ENCODE measurements at regions not wholly inside any gene's neighbourhood (a gene's known extent, or its start where the extent isn't known, plus 50 kb on each side); places are given as distances from the start of the nearest gene placed in this dataset.
"Not testable (repeated sequence)": the region's sequence is repeated elsewhere in the genome, so short reads cannot be mapped to it uniquely, and the experiment has no call there.

DNA sequence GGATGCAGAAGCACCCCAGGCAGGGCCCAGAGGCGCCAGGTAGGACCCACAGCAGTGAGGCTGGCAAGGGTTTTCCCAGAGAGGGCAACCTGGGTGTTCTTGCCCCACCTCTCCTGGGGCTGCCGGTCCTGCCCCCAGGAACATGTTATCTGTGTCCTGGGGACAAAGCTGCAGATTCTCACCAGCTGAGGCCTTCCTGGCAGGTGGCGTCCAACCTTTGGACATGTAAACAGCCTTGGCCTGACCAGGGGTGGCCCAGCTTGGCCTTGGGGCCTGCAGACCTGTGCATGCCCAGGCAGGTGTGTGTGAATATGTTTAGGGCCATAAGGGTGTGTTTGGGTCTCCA lies 101.8 kb upstream of the LARP1 start:
- Histone ChIP-seq H3K4me3 (ENCODE audit: low read length in 3 of 3) (no peak overlapping the region), H3K9ac (ENCODE audit: low read length in 3 of 3) (no peak overlapping the region), H3K27me3 (ENCODE audit: control insufficient read depth, insufficient read depth, low read length) (no peaks in the 10 kb centered on the region), H3K36me3 (ENCODE audit: control insufficient read depth in 2 of 3, insufficient read depth in 3 of 3, low read length in 3 of 3) (no peaks in the 10 kb centered on the region), H3K4me1 (ENCODE audit: control insufficient read depth in 2 of 3, insufficient read depth in 2 of 3, low read depth in 1 of 3, low read length in 3 of 3) (peaks cover 0 to 3% (median 0%) of the 10 kb centered on the region in 3 donors), H3K27ac (ENCODE audit: low read depth in 2 of 2, low read length in 2 of 2) (no peak overlapping the region), H3K9me3 (ENCODE audit: control insufficient read depth in 2 of 3, insufficient read depth in 1 of 3, low read length in 3 of 3) (no peaks in the 10 kb centered on the region)
- DNase-seq: no peak
- intact Hi-C loops (cut with DNase I): loop anchor here (5.0 kb wide), 1 partner anchor 159 kb away; no protein-coding TSS in a partner anchor
- FAIRE-seq: no peak
- TF ChIP-seq, protein P1, sequence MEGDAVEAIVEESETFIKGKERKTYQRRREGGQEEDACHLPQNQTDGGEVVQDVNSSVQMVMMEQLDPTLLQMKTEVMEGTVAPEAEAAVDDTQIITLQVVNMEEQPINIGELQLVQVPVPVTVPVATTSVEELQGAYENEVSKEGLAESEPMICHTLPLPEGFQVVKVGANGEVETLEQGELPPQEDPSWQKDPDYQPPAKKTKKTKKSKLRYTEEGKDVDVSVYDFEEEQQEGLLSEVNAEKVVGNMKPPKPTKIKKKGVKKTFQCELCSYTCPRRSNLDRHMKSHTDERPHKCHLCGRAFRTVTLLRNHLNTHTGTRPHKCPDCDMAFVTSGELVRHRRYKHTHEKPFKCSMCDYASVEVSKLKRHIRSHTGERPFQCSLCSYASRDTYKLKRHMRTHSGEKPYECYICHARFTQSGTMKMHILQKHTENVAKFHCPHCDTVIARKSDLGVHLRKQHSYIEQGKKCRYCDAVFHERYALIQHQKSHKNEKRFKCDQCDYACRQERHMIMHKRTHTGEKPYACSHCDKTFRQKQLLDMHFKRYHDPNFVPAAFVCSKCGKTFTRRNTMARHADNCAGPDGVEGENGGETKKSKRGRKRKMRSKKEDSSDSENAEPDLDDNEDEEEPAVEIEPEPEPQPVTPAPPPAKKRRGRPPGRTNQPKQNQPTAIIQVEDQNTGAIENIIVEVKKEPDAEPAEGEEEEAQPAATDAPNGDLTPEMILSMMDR (IDR thresholded peaks at IDR 0.05; ENCODE audit: borderline replicate concordance, extremely low read depth, insufficient read depth): no peak

DNA sequence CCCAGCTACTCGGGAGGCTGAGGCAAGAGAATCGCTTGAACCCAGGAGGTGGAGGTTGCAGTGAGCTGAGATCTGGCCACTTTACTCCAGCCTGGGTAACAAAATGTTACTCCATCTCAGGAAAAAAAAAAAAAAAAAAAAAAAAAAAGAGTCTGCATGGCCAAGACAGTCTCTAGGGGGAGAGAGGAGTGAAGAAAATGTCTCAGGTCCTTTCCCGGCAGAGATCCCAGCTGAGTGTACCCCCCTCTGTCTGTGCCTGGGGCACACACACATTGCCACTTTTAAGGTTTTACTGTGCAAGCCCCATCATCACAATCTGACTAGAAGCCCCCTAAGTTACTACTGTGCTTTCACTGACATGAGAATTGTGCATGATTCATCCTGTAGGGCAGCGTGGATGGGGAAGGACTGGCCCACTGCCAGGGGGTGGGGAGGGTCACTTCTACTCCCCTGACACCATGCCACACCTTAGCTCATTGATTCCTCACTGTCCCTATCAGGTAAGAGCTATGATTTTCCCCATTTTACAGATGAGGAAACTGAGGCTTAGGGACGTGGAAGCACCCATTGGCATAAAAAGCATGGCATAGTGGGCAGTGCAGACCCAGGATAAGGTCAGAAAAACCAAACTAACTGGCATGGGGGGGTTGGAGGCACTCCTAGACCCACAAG lies 102.3 kb upstream of the LARP1 start:
- no peak overlapping the region for H3K4me3 ChIP-seq (ENCODE audit: low read length in 3 of 3)
- intact Hi-C loops (cut with DNase I): loop anchor here (5.0 kb wide), 1 partner anchor 159 kb away; no protein-coding TSS in a partner anchor
- no peaks in the 10 kb centered on the region for H3K27me3 ChIP-seq (ENCODE audit: control insufficient read depth, insufficient read depth, low read length)
- FAIRE-seq: no peak
- no peak overlapping the region for H3K9ac ChIP-seq (ENCODE audit: low read length in 3 of 3)
- no peak overlapping the region for H3K27ac ChIP-seq (ENCODE audit: low read depth in 2 of 2, low read length in 2 of 2)
- no peaks in the 10 kb centered on the region for H3K36me3 ChIP-seq (ENCODE audit: control insufficient read depth in 2 of 3, insufficient read depth in 3 of 3, low read length in 3 of 3)
- peak in 1 of 5 donors; percentile 15 for DNase-seq
- H3K9me3 ChIP-seq (ENCODE audit: control insufficient read depth in 2 of 3, insufficient read depth in 1 of 3, low read length in 3 of 3): no peaks in the 10 kb centered on the region
- TF ChIP-seq, protein P1 (IDR thresholded peaks at IDR 0.05; ENCODE audit: borderline replicate concordance, extremely low read depth, insufficient read depth): no peak
- peaks cover 0 to 3% (median 1%) of the 10 kb centered on the region in 3 donors for H3K4me1 ChIP-seq (ENCODE audit: control insufficient read depth in 2 of 3, insufficient read depth in 2 of 3, low read depth in 1 of 3, low read length in 3 of 3)

DNA sequence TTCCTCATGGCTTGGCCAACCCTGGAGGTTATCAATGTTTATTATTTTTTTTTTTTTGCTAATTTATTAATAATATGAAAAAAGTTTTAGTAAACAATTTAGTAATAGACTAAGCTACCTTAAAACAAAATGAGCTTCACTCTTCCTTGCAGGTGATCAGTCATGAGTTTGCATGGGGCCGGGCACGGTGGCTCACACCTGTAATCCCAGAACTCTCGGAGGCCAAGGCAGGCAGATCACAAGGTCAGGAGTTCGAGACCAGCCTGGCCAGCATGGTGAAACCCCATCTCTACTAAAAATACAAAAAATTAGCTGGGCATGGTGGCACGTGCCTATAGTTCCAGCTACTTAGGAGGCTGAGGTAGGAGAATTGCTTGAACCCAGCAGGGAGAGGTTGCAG lies 103.4 kb upstream of the LARP1 start:
- H3K9ac ChIP-seq (ENCODE audit: low read length in 3 of 3); H3K4me3 ChIP-seq (ENCODE audit: low read length in 3 of 3); FAIRE-seq; H3K4me1 ChIP-seq (ENCODE audit: control insufficient read depth in 2 of 3, insufficient read depth in 2 of 3, low read depth in 1 of 3, low read length in 3 of 3); H3K27ac ChIP-seq (ENCODE audit: low read depth in 2 of 2, low read length in 2 of 2); H3K36me3 ChIP-seq (ENCODE audit: control insufficient read depth in 2 of 3, insufficient read depth in 3 of 3, low read length in 3 of 3); H3K27me3 ChIP-seq (ENCODE audit: control insufficient read depth, insufficient read depth, low read length); H3K9me3 ChIP-seq (ENCODE audit: control insufficient read depth in 2 of 3, insufficient read depth in 1 of 3, low read length in 3 of 3): not testable (repeated sequence)
- peak in 1 of 5 donors; percentile 22 for DNase-seq
- intact Hi-C loops (cut with DNase I): loop anchor here (5.0 kb wide), 1 partner anchor 161 kb away; no protein-coding TSS in a partner anchor

DNA sequence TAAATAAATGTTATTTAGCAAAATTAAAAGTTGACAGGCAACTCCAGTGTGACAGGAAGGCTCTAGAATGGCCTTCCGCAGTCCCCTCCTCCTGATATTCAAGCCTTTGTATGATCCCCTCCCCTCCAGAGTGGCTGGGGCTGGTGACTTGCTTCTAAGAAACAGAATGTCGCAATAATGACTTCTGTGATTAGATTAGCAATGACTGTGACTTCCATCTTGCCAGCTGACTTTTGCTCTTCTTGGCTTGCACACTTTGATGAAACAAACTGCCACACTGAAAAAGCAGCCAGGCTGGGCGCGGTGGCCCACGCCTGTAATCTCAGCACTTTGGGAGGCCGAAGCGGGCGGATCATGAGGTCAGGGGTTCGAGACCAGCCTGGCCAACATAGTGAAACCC lies 106.5 kb upstream of the LARP1 start:
- Histone ChIP-seq H3K27me3 (ENCODE audit: control insufficient read depth, insufficient read depth, low read length) (no peaks in the 10 kb centered on the region), H3K4me3 (ENCODE audit: low read length in 3 of 3) (no peak overlapping the region), H3K4me1 (ENCODE audit: control insufficient read depth in 2 of 3, insufficient read depth in 2 of 3, low read depth in 1 of 3, low read length in 3 of 3) (peaks cover 0 to 6% (median 5%) of the 10 kb centered on the region in 3 donors), H3K9ac (ENCODE audit: low read length in 3 of 3) (no peak overlapping the region), H3K9me3 (ENCODE audit: control insufficient read depth in 2 of 3, insufficient read depth in 1 of 3, low read length in 3 of 3) (no peaks in the 10 kb centered on the region), H3K27ac (ENCODE audit: low read depth in 2 of 2, low read length in 2 of 2) (no peak overlapping the region), H3K36me3 (ENCODE audit: control insufficient read depth in 2 of 3, insufficient read depth in 3 of 3, low read length in 3 of 3) (no peaks in the 10 kb centered on the region)
- intact Hi-C loops (cut with DNase I): no loop called here
- DNase-seq: peak in 1 of 5 donors; percentile 23
- FAIRE-seq: no peak
- TF ChIP-seq, protein P1 (IDR thresholded peaks at IDR 0.05; ENCODE audit: borderline replicate concordance, extremely low read depth, insufficient read depth): no peak
